Left lung (tissue), 4 donors: ENCODE measurements at regions not wholly inside any gene's neighbourhood (a gene's known extent, or its start where the extent isn't known, plus 50 kb on each side); places are given as distances from the start of the nearest gene placed in this dataset.

Experiments
- ATAC-seq: fragments of 200-7000 bp; cut with Tn5 transposase; one replicate; pipeline ENCODE4 v1.9.1; 2020; ENCODE audit warnings: moderate library complexity
- DNase-seq, 4 donors: peaks; one replicate each; pipeline ENCODE4 v3.0.0-alpha.2; 2013 to 2020
- H3K27ac ChIP-seq, 2 donors: fragments of 200-600 bp; sonication (generic) in 1 of 2; one replicate each; pipeline versions ENCODE4 v1.5.0 to v1.8.0; 2020 to 2021
- H3K27me3 ChIP-seq, 2 donors: fragments of 200-600 bp; sonication (generic) in 1 of 2; one replicate each; pipeline versions ENCODE4 v1.5.0 to v1.8.0; 2020 to 2021
- H3K36me3 ChIP-seq, 2 donors: fragments of 200-600 bp; sonication (generic) in 1 of 2; one replicate each; pipeline versions ENCODE4 v1.5.0 to v1.8.0; 2020 to 2021
- H3K4me1 ChIP-seq, 2 donors: fragments of 200-600 bp; one replicate each; pipeline ENCODE4 v1.8.0; 2021
- H3K4me3 ChIP-seq, 2 donors: fragments of 200-600 bp; sonication (generic) in 1 of 2; one replicate each; pipeline versions ENCODE4 v1.5.0 to v1.8.0; 2020 to 2021; ENCODE audit warnings: mild to moderate bottlenecking in 1 of 2
- H3K9me3 ChIP-seq, 2 donors: fragments of 200-600 bp; sonication (generic) in 1 of 2; one replicate each; pipeline versions ENCODE4 v1.5.0 to v1.8.0; 2020 to 2021
- CTCF ChIP-seq, 2 donors: fragments of 200-600 bp; sonication (generic) in 1 of 2; IDR thresholded peaks; one replicate each; pipeline versions ENCODE4 v1.5.0 to v1.8.0; 2021; ENCODE audit warnings: antibody characterized with exemption in 2 of 2
- intact Hi-C, 2 donors: fragments of 100-400 bp; cut with DNase I; formaldehyde crosslinking; loops; one replicate each; pipeline versions ENCODE4 v1.11.2 to v1.14.2; 2022
- donor health status: DM: no; HTN: yes; CAD: no.
- donor health status: DM: no; HTN: no; CAD: no.

DNA sequence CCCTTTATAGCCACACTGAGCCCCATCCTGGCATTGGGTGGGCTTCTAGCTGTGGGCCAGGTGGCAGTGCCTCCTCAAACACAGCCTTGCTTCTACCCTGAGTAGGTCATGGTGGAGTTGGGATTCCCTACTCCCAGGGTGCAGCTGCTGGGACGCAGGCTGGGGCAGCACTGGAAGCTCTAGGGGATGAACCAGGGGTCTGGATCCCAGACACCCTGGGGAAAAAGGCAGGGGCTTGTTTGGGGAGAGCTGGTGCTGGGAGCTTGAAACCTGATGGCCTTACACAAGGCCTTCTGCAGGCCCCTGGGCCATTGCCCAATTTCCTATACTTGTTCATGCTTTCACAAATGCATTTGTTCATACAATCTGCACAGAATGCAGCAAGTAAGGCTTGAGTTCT lies 103.7 kb upstream of the CTBP2 start:
- no peaks in the 10 kb centered on the region for H3K9me3 ChIP-seq
- TF ChIP-seq CTCF (IDR thresholded peaks at IDR 0.05), result no peak
- intact Hi-C loops, result no loop called here
- H3K27ac ChIP-seq, result no peak overlapping the region
- no peaks in the 10 kb centered on the region for H3K4me1 ChIP-seq
- H3K27me3 ChIP-seq, result no peaks in the 10 kb centered on the region
- no peaks in the 10 kb centered on the region for H3K36me3 ChIP-seq
- DNase-seq, result no peak
- no peak overlapping the region for H3K4me3 ChIP-seq
- ATAC-seq, result no peak

DNA sequence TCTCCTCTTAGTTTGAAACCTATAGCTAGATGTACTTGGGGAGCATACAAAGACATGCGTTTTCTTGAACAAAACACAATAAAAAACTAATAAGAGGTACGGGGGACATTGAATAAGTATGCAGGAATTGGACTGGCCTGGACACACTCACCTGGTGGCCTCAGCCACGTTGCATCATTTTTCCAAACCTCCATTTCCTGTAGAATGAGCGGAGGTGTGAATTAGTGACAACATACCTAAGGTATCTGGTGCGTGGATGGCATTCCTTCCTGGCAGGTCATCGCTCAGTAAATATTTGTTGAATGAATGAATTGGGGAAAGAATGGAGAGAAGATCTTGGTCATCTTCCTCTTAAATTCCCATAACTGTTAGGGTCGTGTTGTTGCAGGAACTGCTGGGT lies 103.2 kb upstream of the CTBP2 start:
- no peaks in the 10 kb centered on the region for H3K9me3 ChIP-seq
- intact Hi-C loops, result no loop called here
- H3K4me1 ChIP-seq, result no peaks in the 10 kb centered on the region
- H3K27me3 ChIP-seq, result no peaks in the 10 kb centered on the region
- H3K36me3 ChIP-seq, result no peaks in the 10 kb centered on the region
- no peak for ATAC-seq
- no peak for DNase-seq
- no peak for TF ChIP-seq CTCF (IDR thresholded peaks at IDR 0.05)
- no peak overlapping the region for H3K4me3 ChIP-seq
- H3K27ac ChIP-seq, result no peak overlapping the region

GRCh38 chr10:125262920-125263319 lies 102.6 kb upstream of the CTBP2 start:
- no peaks in the 10 kb centered on the region for H3K4me1 ChIP-seq
- DNase-seq (no peak), ATAC-seq (no peak)
- TF ChIP-seq CTCF (IDR thresholded peaks at IDR 0.05), result no peak
- H3K27me3 ChIP-seq, result no peaks in the 10 kb centered on the region
- intact Hi-C loops, result no loop called here
- no peaks in the 10 kb centered on the region for H3K9me3 ChIP-seq
- no peaks in the 10 kb centered on the region for H3K36me3 ChIP-seq
- H3K27ac ChIP-seq, result no peak overlapping the region
- H3K4me3 ChIP-seq, result no peak overlapping the region

DNA sequence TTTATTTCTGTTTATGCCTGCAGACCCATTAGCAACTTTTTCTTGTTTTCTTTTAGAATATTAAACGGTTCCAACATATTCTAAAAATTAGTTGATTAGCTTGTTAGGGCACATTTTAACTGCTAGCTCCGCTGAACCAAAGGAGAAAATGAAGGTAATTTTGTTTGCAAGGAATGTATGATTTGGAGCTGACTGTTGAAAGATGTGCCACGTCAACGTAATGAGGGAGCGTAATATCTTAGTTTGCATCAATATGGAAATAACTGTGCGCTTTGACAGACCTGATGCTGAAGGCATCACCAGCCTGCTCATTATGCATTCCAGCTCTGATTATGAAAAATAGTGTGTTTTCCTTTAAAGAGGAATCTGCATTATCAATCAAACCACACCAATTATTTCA lies 102.0 kb upstream of the CTBP2 start:
- no peaks in the 10 kb centered on the region for H3K4me1 ChIP-seq
- no peak for TF ChIP-seq CTCF (IDR thresholded peaks at IDR 0.05)
- H3K4me3 ChIP-seq, result no peak overlapping the region
- DNase-seq (no peak), ATAC-seq (no peak)
- no peaks in the 10 kb centered on the region for H3K27me3 ChIP-seq
- no peaks in the 10 kb centered on the region for H3K9me3 ChIP-seq
- H3K36me3 ChIP-seq, result no peaks in the 10 kb centered on the region
- intact Hi-C loops, result no loop called here
- no peak overlapping the region for H3K27ac ChIP-seq

- Histone ChIP-seq H3K4me1 (no peaks in the 10 kb centered on the region), H3K27ac (no peak overlapping the region), H3K27me3 (no peaks in the 10 kb centered on the region), H3K36me3 (no peaks in the 10 kb centered on the region), H3K4me3 (no peak overlapping the region), H3K9me3 (no peaks in the 10 kb centered on the region)
- DNase-seq, result no peak
- no peak for ATAC-seq
- TF ChIP-seq CTCF (IDR thresholded peaks at IDR 0.05), result no peak
- intact Hi-C loops, result no loop called here
These were observed 101.3 kb upstream of the CTBP2 start for GRCh38 chr10:125261491-125262186.
